ENCODE measurements at regions not wholly inside any gene's neighbourhood (a gene's known extent, or its start where the extent isn't known, plus 50 kb on each side); places are given as distances from the start of the nearest gene placed in this dataset.

DNA sequence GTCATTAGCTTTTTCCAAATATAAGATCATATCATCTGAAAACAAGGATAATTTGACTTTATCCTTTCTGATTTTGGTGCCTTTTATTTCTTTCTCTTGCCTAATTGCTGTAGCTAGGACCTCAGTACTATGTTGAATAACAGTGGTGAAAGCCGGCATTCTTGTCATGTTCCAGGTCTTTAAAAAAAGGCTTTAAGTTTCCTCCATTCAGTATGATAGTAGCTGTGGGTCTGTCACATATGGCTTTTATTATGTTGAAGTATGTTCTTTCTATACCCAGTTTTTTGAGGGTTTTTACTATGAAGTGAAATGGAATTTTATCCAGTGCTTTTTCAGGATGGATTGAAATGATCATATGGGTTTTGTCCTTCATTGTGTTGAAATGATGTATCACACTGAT, 115.8 kb downstream of the DUSP10 start:
- no peak for TF ChIP-seq ZNF384 (IDR thresholded peaks at IDR 0.05)
- no peak for TF ChIP-seq BHLHE40 (IDR thresholded peaks at IDR 0.05; ENCODE audit: borderline replicate concordance)
- no peak for TF ChIP-seq L3MBTL2 (conservative IDR thresholded peaks at IDR 0.05)
- TF ChIP-seq FOXA1 (IDR thresholded peaks at IDR 0.05) = no peak
- TF ChIP-seq FOXM1 (IDR thresholded peaks at IDR 0.05; ENCODE audit: borderline replicate concordance) = no peak
- no peak for TF ChIP-seq CTBP1 (IDR thresholded peaks at IDR 0.05; ENCODE audit: borderline replicate concordance)

All from HEK293T (cell line).